ENCODE measurements at regions not wholly inside any gene's neighbourhood (a gene's known extent, or its start where the extent isn't known, plus 50 kb on each side); places are given as distances from the start of the nearest gene placed in this dataset.

- no peak for TF ChIP-seq CTCF (IDR thresholded peaks at IDR 0.05; ENCODE audit: low read depth, low read length)
These were observed 180.7 kb upstream of the IL15 start for GRCh38 chr4:141455651-141456050.

GRCh38 chr4:141457653-141458052 is 178.7 kb upstream of the IL15 start:
- H3K4me3 ChIP-seq (ENCODE audit: low read depth, low read length): no peak overlapping the region
- no peak for TF ChIP-seq CTCF (IDR thresholded peaks at IDR 0.05; ENCODE audit: low read depth, low read length)

More at GRCh38 chr4:141455651-141456050, 180.7 kb upstream of the IL15 start:
- H3K4me3 ChIP-seq (ENCODE audit: low read depth, low read length): no peak overlapping the region

GRCh38 chr4:141458501-141458900 is 177.9 kb upstream of the IL15 start:
- TF ChIP-seq CTCF (IDR thresholded peaks at IDR 0.05; ENCODE audit: low read depth, low read length): no peak

GRCh38 chr4:141459020-141459419 is 177.4 kb upstream of the IL15 start:
- no peak for TF ChIP-seq CTCF (IDR thresholded peaks at IDR 0.05; ENCODE audit: low read depth, low read length)
- H3K4me3 ChIP-seq (ENCODE audit: low read depth, low read length): no peak overlapping the region

More at GRCh38 chr4:141458501-141458900, 177.9 kb upstream of the IL15 start:
- H3K4me3 ChIP-seq (ENCODE audit: low read depth, low read length): no peak overlapping the region

GRCh38 chr4:141462361-141462760 is 174.0 kb upstream of the IL15 start:
- TF ChIP-seq CTCF (IDR thresholded peaks at IDR 0.05; ENCODE audit: low read depth, low read length): no peak
- H3K4me3 ChIP-seq (ENCODE audit: low read depth, low read length): no peak overlapping the region

GRCh38 chr4:141463678-141464077 is 172.7 kb upstream of the IL15 start:
- H3K4me3 ChIP-seq (ENCODE audit: low read depth, low read length): no peak overlapping the region
- TF ChIP-seq CTCF (IDR thresholded peaks at IDR 0.05; ENCODE audit: low read depth, low read length): no peak

GRCh38 chr4:141464366-141464765 is 172.0 kb upstream of the IL15 start:
- TF ChIP-seq CTCF (IDR thresholded peaks at IDR 0.05; ENCODE audit: low read depth, low read length): no peak
- H3K4me3 ChIP-seq (ENCODE audit: low read depth, low read length): no peak overlapping the region
